Fibroblast of the conjunctiva (primary cell): ENCODE measurements at regions not wholly inside any gene's neighbourhood (a gene's known extent, or its start where the extent isn't known, plus 50 kb on each side); places are given as distances from the start of the nearest gene placed in this dataset.
"Not testable (repeated sequence)": the region's sequence is repeated elsewhere in the genome, so short reads cannot be mapped to it uniquely, and the experiment has no call there.

ENCODE experiments used
- DNase-seq: peaks from one replicate; pipeline ENCODE4 v3.0.0-alpha.2; 2010; ENCODE audit warnings: low read depth

DNA sequence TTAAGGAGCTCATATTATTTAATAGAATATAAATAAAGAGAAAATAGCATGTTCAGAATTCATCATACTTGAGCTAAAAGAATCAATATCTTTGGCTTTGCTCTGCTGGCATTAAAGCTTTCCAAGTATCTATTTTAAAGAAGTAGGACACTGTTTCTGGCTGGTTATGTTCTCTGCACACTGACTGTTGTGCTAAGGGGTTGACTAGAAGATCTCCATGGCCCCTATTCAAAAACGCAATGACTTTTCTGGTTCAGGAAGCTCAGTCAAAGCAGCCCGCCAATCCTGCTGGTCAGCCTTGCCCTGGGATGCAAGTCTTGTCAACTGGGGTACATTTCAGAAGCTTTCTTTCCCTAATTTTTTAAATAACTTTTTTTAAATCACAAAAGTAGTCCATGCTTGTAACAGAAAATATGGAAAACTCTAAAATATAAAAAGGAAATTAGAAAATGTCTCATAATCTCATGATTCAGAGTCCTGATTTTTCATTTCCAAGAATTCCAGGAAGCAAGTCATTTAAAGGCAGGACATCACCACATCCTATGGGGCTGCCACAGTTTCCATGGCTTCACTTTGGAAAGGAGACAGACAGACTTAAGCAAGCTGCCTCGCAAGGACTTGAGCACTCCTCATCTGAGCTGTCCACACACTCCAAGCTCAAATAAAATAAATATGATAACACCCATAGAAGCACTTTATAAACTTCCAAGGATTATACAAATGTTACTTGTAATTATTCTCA lies 195.1 kb downstream of the TXNL1 start:
- no peak for DNase-seq

DNA sequence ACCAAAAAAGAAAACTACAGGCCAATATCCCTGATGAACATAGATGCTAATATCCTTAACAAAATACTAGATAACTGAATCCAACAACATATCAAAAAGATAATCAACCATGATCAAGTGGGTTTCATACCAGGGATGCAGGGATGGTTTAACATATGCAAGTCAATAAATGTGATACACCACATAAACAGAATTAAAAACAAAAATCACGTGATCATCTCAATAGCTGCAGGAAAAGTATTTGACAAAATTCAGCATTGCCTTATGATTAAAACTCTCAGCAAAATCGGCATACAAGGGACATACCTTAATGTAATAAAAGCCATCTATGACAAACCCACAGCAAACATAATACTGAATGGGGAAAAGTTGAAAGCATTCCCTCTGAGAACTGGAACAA lies 199.9 kb downstream of the TXNL1 start:
- not testable (repeated sequence) for DNase-seq

DNA sequence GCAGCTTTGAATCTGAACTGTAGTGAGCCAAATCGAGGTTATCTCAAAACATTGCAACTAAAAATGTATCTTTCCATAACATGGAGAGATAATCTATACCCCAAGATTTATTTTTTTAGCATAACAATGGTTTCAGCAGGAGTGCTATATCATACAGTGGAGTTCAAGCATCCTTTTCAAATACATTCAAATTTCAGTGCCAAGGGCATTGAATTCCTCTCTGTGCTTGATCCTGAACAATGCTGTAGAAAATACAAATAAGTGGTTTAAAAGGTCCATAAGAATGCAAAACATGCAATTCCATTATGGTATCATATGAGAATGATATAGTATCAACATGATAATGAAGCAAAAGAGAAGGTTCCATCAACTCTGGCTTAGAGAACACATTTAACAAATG lies 201.7 kb downstream of the TXNL1 start:
- no peak for DNase-seq

DNA sequence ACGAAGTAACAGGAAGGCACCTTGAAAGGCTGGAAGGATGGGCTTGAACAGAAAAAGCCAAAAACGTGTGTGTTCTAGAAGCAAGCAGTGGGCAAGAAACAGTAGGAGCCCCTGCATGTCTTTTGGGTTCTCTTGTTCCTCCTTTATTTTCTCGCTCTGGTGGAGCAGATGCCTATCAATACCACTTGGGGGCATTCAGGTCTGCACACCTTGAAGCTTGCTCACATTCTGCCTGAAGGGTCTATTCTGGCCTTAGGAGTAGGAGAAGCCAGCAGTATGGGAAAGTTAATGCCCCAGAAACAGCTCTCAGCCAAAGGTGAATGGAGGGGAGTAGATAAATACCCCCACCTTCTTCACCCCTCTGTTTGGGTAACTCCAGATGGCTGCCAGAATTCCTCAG lies 204.5 kb downstream of the TXNL1 start:
- no peak for DNase-seq

- no peak for DNase-seq
These were observed 206.8 kb downstream of the TXNL1 start for GRCh38 chr18:56431551-56431950.

DNA sequence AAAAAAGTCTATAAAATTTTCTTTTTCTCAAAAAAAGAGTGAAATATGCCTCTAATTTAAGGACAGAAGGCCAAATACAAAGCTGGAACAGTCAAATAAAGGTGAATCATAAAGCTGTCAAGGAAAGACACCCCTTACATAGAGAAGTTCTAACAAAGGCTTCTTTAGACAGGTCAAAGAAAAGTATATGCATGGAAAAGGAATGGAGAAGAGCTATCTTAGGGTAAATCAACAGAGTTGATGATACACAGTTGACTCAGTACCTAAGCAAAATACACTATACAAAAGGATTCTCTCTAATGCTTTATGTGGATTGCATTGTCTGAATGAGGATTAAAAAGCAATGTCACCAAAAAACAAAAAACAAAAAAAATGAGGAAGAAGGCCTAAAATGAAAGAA lies 214.8 kb downstream of the TXNL1 start:
- no peak for DNase-seq

DNA sequence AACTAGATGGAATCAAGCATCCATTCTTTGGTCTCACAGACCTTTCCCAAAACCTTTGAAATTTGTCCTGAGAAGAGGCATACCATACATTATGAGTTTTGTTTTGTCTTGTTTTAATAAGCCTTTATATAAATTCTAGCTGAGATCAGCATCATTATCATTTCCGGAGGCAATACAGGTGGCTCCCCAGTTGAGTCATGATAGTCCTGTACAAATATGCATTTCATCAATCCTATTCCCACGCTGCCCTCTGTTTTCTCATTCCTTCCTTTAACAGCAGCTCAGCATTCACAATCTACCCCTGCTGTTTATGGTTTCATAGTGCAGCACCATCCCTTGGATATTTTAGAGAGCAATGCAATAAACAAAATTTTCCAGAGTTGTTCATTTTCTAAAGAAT lies 216.7 kb downstream of the TXNL1 start:
- DNase-seq, result no peak

DNA sequence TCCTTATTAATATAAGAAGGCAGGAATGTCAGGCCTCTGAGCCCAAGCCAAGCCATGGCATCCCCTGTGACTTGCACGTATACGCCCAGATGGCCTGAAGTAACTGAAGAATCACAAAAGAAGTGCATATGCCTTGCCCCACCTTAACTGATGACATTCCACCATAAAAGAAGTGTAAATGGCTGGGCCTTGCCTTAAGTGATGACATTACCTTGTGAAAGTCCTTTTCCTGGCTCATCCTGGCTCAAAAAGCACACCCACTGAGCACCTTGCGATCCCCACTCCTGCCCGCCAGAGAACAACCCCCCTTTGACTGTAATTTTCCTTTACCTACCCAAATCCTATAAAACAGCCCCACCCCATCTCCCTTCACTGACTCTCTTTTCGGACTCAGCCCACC lies 217.5 kb downstream of the TXNL1 start:
- DNase-seq, result not testable (repeated sequence)

DNA sequence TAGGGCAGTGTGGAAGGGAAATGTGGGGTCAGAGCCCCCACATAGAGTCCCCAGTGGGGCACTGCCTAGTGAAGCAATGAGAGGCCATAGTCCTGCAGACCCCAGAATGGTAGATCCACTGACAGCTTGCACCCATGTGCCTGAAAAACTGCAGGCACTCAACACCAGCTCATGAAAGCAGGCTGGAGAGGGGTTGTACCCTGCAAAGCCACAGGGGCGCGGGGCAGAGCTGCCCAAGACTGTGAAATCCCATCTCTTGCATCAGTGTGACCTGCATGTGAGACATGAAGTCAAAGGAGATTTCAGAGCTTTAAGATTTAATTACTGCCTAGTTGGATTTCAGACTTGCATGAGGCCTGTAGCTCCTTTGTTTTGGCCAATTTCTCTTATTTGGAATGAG lies 224.0 kb downstream of the TXNL1 start:
- no peak for DNase-seq

DNA sequence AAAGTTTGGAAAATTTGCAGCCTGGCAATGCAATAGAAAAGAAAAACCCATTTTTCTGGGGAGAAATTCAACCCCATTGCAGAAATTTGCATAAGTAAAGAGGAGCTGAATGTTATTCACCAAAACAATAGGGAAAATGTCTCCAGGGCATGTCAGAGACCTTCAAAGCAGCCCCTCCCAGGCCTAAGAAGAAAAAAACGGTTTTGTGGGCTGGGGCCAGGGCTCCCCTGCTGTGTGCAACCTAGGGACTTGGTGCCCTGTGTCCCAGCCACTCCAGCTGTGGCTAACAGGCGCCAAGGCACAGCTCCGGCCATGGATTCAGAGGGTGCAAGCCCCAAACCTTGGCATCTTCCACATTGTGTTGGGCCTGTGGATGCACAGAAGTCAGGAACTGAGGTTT lies 224.5 kb downstream of the TXNL1 start:
- DNase-seq, result no peak

GRCh38 chr18:56412951-56413350 lies 225.4 kb downstream of the TXNL1 start:
- DNase-seq, result no peak

GRCh38 chr18:56409736-56410135 lies 228.7 kb downstream of the TXNL1 start:
- no peak for DNase-seq

DNA sequence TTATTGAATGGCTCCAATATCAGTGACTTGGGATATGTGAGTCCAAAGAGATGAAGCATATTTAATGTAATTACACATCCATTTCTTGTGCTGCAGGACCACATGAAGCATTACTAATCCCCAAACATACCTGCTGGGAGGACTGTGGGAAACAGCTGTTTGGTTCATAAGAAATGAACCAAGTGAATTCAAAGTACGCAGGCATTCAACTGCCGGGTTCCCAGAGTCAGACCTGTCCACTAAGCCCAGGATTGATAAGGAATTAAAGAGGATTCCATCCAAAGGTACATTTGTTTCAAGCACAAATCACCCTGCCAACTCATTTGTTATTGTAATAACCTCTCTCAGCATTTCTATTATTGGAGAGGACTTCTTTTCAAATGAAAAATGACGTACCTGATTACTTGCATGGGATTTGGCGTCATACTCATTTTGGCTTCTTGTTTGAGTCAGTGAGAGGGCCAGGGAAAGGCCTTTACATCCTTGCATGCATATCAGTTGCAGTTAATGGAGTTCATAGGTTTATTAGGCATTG lies 230.7 kb downstream of the TXNL1 start:
- no peak for DNase-seq

- DNase-seq, result peak; percentile 71
These were observed 235.4 kb downstream of the TXNL1 start for GRCh38 chr18:56402872-56403516.

GRCh38 chr18:56393870-56394269 lies 244.5 kb downstream of the TXNL1 start:
- no peak for DNase-seq

- no peak for DNase-seq
These were observed 246.3 kb downstream of the TXNL1 start for GRCh38 chr18:56391931-56392590.

DNA sequence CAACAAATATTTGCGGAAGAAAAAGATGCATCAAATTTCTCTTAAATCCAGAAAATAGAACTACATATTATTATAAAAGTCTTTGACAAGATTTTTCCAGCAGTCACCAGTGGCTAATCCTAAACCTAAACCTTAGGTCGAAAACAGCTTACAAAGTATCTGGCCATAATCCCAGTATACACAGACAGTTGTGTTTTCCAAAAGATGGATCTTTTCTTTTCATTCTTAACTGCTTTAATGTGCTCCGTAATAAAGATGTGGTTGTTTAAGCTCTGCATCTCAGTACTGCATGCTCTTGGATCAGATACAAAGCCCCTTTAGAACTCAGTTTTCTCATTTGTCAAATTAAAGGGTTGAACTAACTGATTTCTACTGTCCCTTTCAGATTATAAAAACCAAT lies 247.8 kb downstream of the TXNL1 start:
- no peak for DNase-seq

DNA sequence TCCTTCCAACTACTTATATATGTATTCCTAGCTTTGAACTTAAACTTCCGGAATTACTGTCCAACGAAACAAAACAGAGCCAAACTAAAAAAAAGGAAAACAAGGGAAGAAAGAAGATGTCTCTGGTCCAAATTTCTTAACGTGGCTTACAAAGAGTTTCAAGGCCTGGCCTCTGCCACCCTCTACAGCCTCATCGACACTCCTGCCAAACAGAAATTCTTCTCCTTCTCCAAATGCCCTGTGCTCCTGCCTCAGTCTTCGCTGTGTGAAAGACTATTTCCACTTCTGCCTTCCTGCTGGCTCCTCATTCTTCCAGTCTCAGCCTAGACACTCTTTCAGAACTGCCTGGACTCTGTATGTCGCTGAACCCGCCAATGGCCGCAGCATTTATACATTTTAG lies 249.2 kb downstream of the TXNL1 start:
- DNase-seq, result no peak

GRCh38 chr18:56388571-56388970 lies 249.8 kb downstream of the TXNL1 start:
- no peak for DNase-seq

DNA sequence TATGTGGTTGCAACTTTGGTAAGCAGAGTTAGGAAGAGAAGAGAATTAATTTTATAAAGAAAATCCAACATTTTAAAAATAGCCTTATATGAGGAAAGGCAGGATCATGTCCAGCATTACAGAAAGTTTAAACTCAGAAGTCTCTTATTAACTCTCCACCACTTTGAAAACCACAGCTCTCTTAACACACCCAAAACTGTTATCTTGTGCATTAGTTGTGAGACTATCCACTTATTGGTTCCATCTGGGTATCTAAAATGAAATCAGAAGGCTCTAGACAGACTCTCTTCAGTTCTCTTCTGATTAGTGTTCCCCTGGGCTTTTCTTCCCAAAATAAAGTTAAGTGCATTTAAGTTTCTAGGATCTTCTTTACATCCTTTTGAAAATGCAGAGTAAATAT lies 251.5 kb downstream of the TXNL1 start:
- DNase-seq, result no peak

DNA sequence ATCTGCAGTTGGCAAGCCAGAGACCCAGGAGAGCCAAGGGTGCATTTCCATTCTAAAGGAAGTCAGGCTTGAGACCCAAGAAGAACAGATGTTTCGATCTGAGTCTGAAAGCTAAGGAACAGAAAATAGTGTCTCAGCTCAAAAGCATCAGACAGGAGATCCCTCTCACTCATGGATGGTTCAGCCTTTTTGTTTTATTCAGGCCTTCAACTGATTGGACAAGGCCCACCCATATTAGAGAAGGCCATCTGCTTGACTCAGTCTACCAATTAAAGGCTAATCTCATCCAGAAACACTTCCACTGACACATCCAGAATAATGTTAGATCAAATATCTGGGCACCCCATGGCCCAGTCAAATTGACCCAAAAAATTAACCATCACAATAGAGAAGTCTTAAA lies 255.0 kb downstream of the TXNL1 start:
- DNase-seq, result no peak

- no peak for DNase-seq
These were observed 255.9 kb downstream of the TXNL1 start for GRCh38 chr18:56382541-56382940.

GRCh38 chr18:56381196-56381595 lies 257.2 kb downstream of the TXNL1 start:
- no peak for DNase-seq
